GM23338 (cell line): ENCODE measurements at regions not wholly inside any gene's neighbourhood (a gene's known extent, or its start where the extent isn't known, plus 50 kb on each side); places are given as distances from the start of the nearest gene placed in this dataset.

Experiments
- ATAC-seq: fragments of 200-7000 bp; cut with Tn5 transposase; 3 replicates; pipeline ENCODE4 v1.9.1; 2020
- DNase-seq: peaks from one replicate; pipeline ENCODE4 v3.0.0-alpha.2; 2015; ENCODE audit warnings: low spot score
- H2AFZ ChIP-seq: fragments of 200-600 bp; sonication (generic); 2 replicates; pipeline ENCODE4 v1.8.0; 2016; ENCODE audit warnings: antibody characterized with exemption, mild to moderate bottlenecking, moderate library complexity
- H3F3A ChIP-seq: fragments of 200-600 bp; sonication (generic); replicated peaks from 2 replicates; pipeline ENCODE4 v1.8.0; 2017; ENCODE audit warnings: antibody characterized with exemption, mixed run types, low read depth
- H3K27ac ChIP-seq: fragments of 200-600 bp; sonication (generic); 2 replicates; pipeline ENCODE4 v1.6.1; 2016; ENCODE audit warnings: low read depth
- H3K27me3 ChIP-seq: fragments of 200-600 bp; sonication (generic); 2 replicates; pipeline ENCODE4 v1.8.0; 2016; ENCODE audit warnings: mild to moderate bottlenecking, mixed run types, moderate library complexity; ENCODE audit not compliant: insufficient read depth
- H3K36me3 ChIP-seq: fragments of 200-600 bp; sonication (generic); 2 replicates; pipeline ENCODE4 v1.8.0; 2016; ENCODE audit warnings: mild to moderate bottlenecking; ENCODE audit not compliant: insufficient read depth
- H3K4me1 ChIP-seq: fragments of 200-600 bp; sonication (generic); 2 replicates; pipeline ENCODE4 v1.8.0; 2016; ENCODE audit warnings: mild to moderate bottlenecking, moderate library complexity; ENCODE audit not compliant: insufficient read depth
- H3K4me2 ChIP-seq: fragments of 200-600 bp; sonication (generic); 2 replicates; pipeline ENCODE4 v1.7.1; 2017; ENCODE audit warnings: mixed run types
- H3K4me3 ChIP-seq: fragments of 200-600 bp; sonication (generic); 2 replicates; pipeline ENCODE4 v1.6.1; 2016; ENCODE audit warnings: mixed run types
- H3K79me2 ChIP-seq: fragments of 200-600 bp; sonication (generic); replicated peaks from 2 replicates; pipeline ENCODE4 v1.8.0; 2017; ENCODE audit warnings: mild to moderate bottlenecking; ENCODE audit not compliant: insufficient read depth
- H3K9me2 ChIP-seq: fragments of 200-600 bp; sonication (generic); 2 replicates; pipeline ENCODE4 v1.8.0; 2017; ENCODE audit not compliant: insufficient read depth
- H4K20me1 ChIP-seq: fragments of 200-600 bp; sonication (generic); replicated peaks from 2 replicates; pipeline ENCODE4 v1.8.0; 2017; ENCODE audit warnings: mild to moderate bottlenecking; ENCODE audit not compliant: insufficient read depth
- H3K27ac Mint-ChIP-seq: 2 replicates; pipeline ENCODE4 v1.8.0; 2020; ENCODE audit warnings: inconsistent platforms, mild to moderate bottlenecking, moderate library complexity, mixed read lengths
- H3K27me3 Mint-ChIP-seq: 3 replicates; pipeline ENCODE4 v1.8.0; 2022; ENCODE audit warnings: low read depth, mild to moderate bottlenecking, moderate library complexity, mixed read lengths, inconsistent platforms; ENCODE audit not compliant: insufficient read depth, poor library complexity
- H3K36me3 Mint-ChIP-seq: 3 replicates; pipeline ENCODE4 v1.8.0; 2021; ENCODE audit warnings: low read depth, mild to moderate bottlenecking, inconsistent platforms, moderate library complexity, mixed read lengths
- H3K4me1 Mint-ChIP-seq: 3 replicates; pipeline ENCODE4 v1.8.0; 2020; ENCODE audit warnings: mild to moderate bottlenecking, inconsistent platforms, mixed read lengths
- H3K4me3 Mint-ChIP-seq: 3 replicates; pipeline ENCODE4 v1.8.0; 2021; ENCODE audit warnings: moderate library complexity, mild to moderate bottlenecking, inconsistent platforms, mixed read lengths
- H3K9me3 Mint-ChIP-seq: 3 replicates; pipeline ENCODE4 v1.8.0; 2020; ENCODE audit warnings: moderate library complexity, mild to moderate bottlenecking, inconsistent platforms, mixed read lengths
- CREB1 ChIP-seq: fragments of 250-450 bp; sonication (Bioruptor Pico); IDR thresholded peaks from 2 replicates; pipeline ENCODE4 v1.5.0; 2020; ENCODE audit warnings: low read depth, mild to moderate bottlenecking, moderate library complexity
- ETS1 ChIP-seq: IDR thresholded peaks from 2 replicates; pipeline ENCODE4 v1.6.1; 2016; ENCODE audit warnings: antibody characterized with exemption
- EZH2 ChIP-seq: fragments of 200-600 bp; sonication (generic); IDR thresholded peaks from one replicate; pipeline ENCODE4 v1.8.0; 2017; ENCODE audit warnings: antibody characterized with exemption, mild to moderate bottlenecking, low read depth; ENCODE audit not compliant: unreplicated experiment
- EZH2phosphoT487 ChIP-seq: fragments of 200-600 bp; sonication (generic); IDR thresholded peaks from one replicate; pipeline ENCODE4 v1.8.1; 2018; ENCODE audit warnings: antibody characterized with exemption; ENCODE audit not compliant: unreplicated experiment
- POLR2AphosphoS5 ChIP-seq: IDR thresholded peaks from 2 replicates; pipeline ENCODE4 v1.6.1; 2016; ENCODE audit warnings: antibody characterized with exemption, low read depth
- STAT1 ChIP-seq: IDR thresholded peaks from one replicate; pipeline ENCODE4 v1.6.1; 2016; ENCODE audit warnings: antibody characterized with exemption; ENCODE audit not compliant: unreplicated experiment
- ZNF114 ChIP-seq: fragments of 250-450 bp; sonication (Bioruptor Pico); IDR thresholded peaks from 2 replicates; pipeline ENCODE4 v1.5.0; 2020; ENCODE audit warnings: mild to moderate bottlenecking, moderate library complexity
- ZNF331 ChIP-seq: fragments of 250-450 bp; sonication (Bioruptor Pico); IDR thresholded peaks from 2 replicates; pipeline ENCODE4 v1.5.0; 2020; ENCODE audit warnings: low read depth, mild to moderate bottlenecking, moderate library complexity
- ZNF462 ChIP-seq: fragments of 250-450 bp; sonication (Bioruptor Pico); IDR thresholded peaks from 2 replicates; pipeline ENCODE4 v1.5.0; 2020; ENCODE audit warnings: mild to moderate bottlenecking, moderate library complexity

GRCh38 chr10:36464291-36464690 is 661.1 kb upstream of the ANKRD30A start (continued):
- no peak for TF ChIP-seq ZNF331 (CRISPR knock-in tag)
- TF ChIP-seq ZNF462 (CRISPR knock-in tag), result no peak
- TF ChIP-seq STAT1, result no peak

GRCh38 chr10:36463390-36463789 is 662.0 kb upstream of the ANKRD30A start:
- H3K36me3 ChIP-seq, result no peaks in the 10 kb centered on the region
- no peak overlapping the region for H2AFZ ChIP-seq
- H3K9me2 ChIP-seq, result no peaks in the 10 kb centered on the region
- H3K79me2 ChIP-seq, result no peaks in the 10 kb centered on the region
- peaks cover 7% of the 10 kb centered on the region for H3K9me3 Mint-ChIP-seq
- no peak overlapping the region for H3K4me3 ChIP-seq
- no peaks in the 10 kb centered on the region for H3K4me1 ChIP-seq
- DNase-seq (no peak), ATAC-seq (no peak)
- no peak overlapping the region for H3K27ac Mint-ChIP-seq
- no peaks in the 10 kb centered on the region for H3K27me3 ChIP-seq
- no peaks in the 10 kb centered on the region for H3F3A ChIP-seq
- no peak overlapping the region for H3K4me3 Mint-ChIP-seq
- peaks cover 2% of the 10 kb centered on the region for H3K27me3 Mint-ChIP-seq
- H3K27ac ChIP-seq, result no peak overlapping the region
- no peak overlapping the region for H3K4me2 ChIP-seq
- no peaks in the 10 kb centered on the region for H4K20me1 ChIP-seq
- no peaks in the 10 kb centered on the region for H3K4me1 Mint-ChIP-seq
- peaks cover 4% of the 10 kb centered on the region for H3K36me3 Mint-ChIP-seq
- TF ChIP-seq POLR2AphosphoS5 (no peak), EZH2phosphoT487 (no peak), EZH2 (no peak), ZNF462 (CRISPR knock-in tag) (no peak), CREB1 (CRISPR knock-in tag) (no peak), ZNF114 (CRISPR knock-in tag) (no peak), STAT1 (no peak), ZNF331 (CRISPR knock-in tag) (no peak), ETS1 (no peak)
